ENCODE measurements at regions not wholly inside any gene's neighbourhood (a gene's known extent, or its start where the extent isn't known, plus 50 kb on each side); places are given as distances from the start of the nearest gene placed in this dataset.

- no peaks in the 10 kb centered on the region for H3K36me3 Mint-ChIP-seq (ENCODE audit: low read depth)
Observed at GRCh38 chr2:10502803-10503107, 54.6 kb upstream of the ODC1 start.

GRCh38 chr2:10501980-10502802, 54.1 kb upstream of the ODC1 start:
- Mint-ChIP-seq H3K27me3 (ENCODE audit: low read depth) (no peaks in the 10 kb centered on the region), H3K36me3 (ENCODE audit: low read depth) (no peaks in the 10 kb centered on the region), H3K27ac (no peak overlapping the region), H3K4me1 (ENCODE audit: low read depth) (peaks cover 3% of the 10 kb centered on the region), H3K4me3 (no peak overlapping the region), H3K9me3 (no peaks in the 10 kb centered on the region)
- intact Hi-C loops (cut with micrococcal nuclease), result no loop called here
- CTCF ChIA-PET, result no interaction called here
- no peak for DNase-seq

More at GRCh38 chr2:10502803-10503107, 54.6 kb upstream of the ODC1 start:
- Mint-ChIP-seq H3K27ac (no peak overlapping the region), H3K4me3 (no peak overlapping the region), H3K4me1 (ENCODE audit: low read depth) (peaks cover 3% of the 10 kb centered on the region), H3K9me3 (no peaks in the 10 kb centered on the region), H3K27me3 (ENCODE audit: low read depth) (no peaks in the 10 kb centered on the region)
- intact Hi-C loops (cut with micrococcal nuclease), result no loop called here
- no peak for DNase-seq
- CTCF ChIA-PET, result no interaction called here

GRCh38 chr2:10501451-10501961, 53.4 kb upstream of the ODC1 start:
- Mint-ChIP-seq H3K9me3 (no peaks in the 10 kb centered on the region), H3K27me3 (ENCODE audit: low read depth) (peaks cover 3% of the 10 kb centered on the region), H3K27ac (no peak overlapping the region), H3K4me1 (ENCODE audit: low read depth) (peaks cover 3% of the 10 kb centered on the region), H3K4me3 (no peak overlapping the region), H3K36me3 (ENCODE audit: low read depth) (no peaks in the 10 kb centered on the region)
- intact Hi-C loops (cut with micrococcal nuclease), result no loop called here
- no peak for DNase-seq
- CTCF ChIA-PET, result no interaction called here

- CTCF ChIA-PET, result no interaction called here
- H3K27ac Mint-ChIP-seq, result no peak overlapping the region
- H3K27me3 Mint-ChIP-seq (ENCODE audit: low read depth), result peaks cover 4% of the 10 kb centered on the region
- H3K9me3 Mint-ChIP-seq, result no peaks in the 10 kb centered on the region
- no peak for DNase-seq
- H3K4me1 Mint-ChIP-seq (ENCODE audit: low read depth), result peaks cover 3% of the 10 kb centered on the region
- H3K36me3 Mint-ChIP-seq (ENCODE audit: low read depth), result no peaks in the 10 kb centered on the region
- intact Hi-C loops (cut with micrococcal nuclease), result no loop called here
- no peak overlapping the region for H3K4me3 Mint-ChIP-seq
Observed at GRCh38 chr2:10500601-10501361, 52.7 kb upstream of the ODC1 start.

- Mint-ChIP-seq H3K36me3 (ENCODE audit: low read depth) (no peaks in the 10 kb centered on the region), H3K27me3 (ENCODE audit: low read depth) (peaks cover 4% of the 10 kb centered on the region), H3K4me3 (no peak overlapping the region), H3K4me1 (ENCODE audit: low read depth) (peaks cover 3% of the 10 kb centered on the region), H3K9me3 (no peaks in the 10 kb centered on the region), H3K27ac (no peak overlapping the region)
- CTCF ChIA-PET, result no interaction called here
- intact Hi-C loops (cut with micrococcal nuclease), result no loop called here
- no peak for DNase-seq
Observed at GRCh38 chr2:10499911-10500521, 51.9 kb upstream of the ODC1 start.

- CTCF ChIA-PET, result no interaction called here
- H3K4me1 Mint-ChIP-seq (ENCODE audit: low read depth), result peaks cover 3% of the 10 kb centered on the region
- peaks cover 4% of the 10 kb centered on the region for H3K27me3 Mint-ChIP-seq (ENCODE audit: low read depth)
- DNase-seq, result no peak
- H3K4me3 Mint-ChIP-seq, result no peak overlapping the region
- H3K27ac Mint-ChIP-seq, result no peak overlapping the region
- intact Hi-C loops (cut with micrococcal nuclease), result no loop called here
- H3K36me3 Mint-ChIP-seq (ENCODE audit: low read depth), result no peaks in the 10 kb centered on the region
- H3K9me3 Mint-ChIP-seq, result no peaks in the 10 kb centered on the region
Observed at GRCh38 chr2:10499275-10499907, 51.3 kb upstream of the ODC1 start.

GRCh38 chr2:10498525-10499274, 50.6 kb upstream of the ODC1 start:
- no peaks in the 10 kb centered on the region for H3K9me3 Mint-ChIP-seq
- peaks cover 7% of the 10 kb centered on the region for H3K4me1 Mint-ChIP-seq (ENCODE audit: low read depth)
- no peak overlapping the region for H3K4me3 Mint-ChIP-seq
- intact Hi-C loops (cut with micrococcal nuclease), result no loop called here
- H3K36me3 Mint-ChIP-seq (ENCODE audit: low read depth), result no peaks in the 10 kb centered on the region
- H3K27me3 Mint-ChIP-seq (ENCODE audit: low read depth), result peaks cover 4% of the 10 kb centered on the region
- no peak overlapping the region for H3K27ac Mint-ChIP-seq
- CTCF ChIA-PET, result no interaction called here
- no peak for DNase-seq

All from activated naive CD4-positive, alpha-beta T cell treated with anti-CD3 and anti-CD28 coated beads for 36 hours (primary cell).